Caco-2 (cell line): ENCODE measurements at regions not wholly inside any gene's neighbourhood (a gene's known extent, or its start where the extent isn't known, plus 50 kb on each side); places are given as distances from the start of the nearest gene placed in this dataset.

Experiments used
- BruUV-seq: library from RNA; stranded (reverse); fragments of 400-500 nt; replicated peaks from 2 replicates; lab custom pipeline; 2021; lab: Mats Ljungman, UMichigan
- CTCF ChIA-PET: fragments of 300-600 bp; sonication (Branson Sonifier 250); formaldehyde crosslinking; loops from one replicate; lab custom pipeline; 2022; ENCODE audit warnings: antibody characterized with exemption; lab: Charles Lee
- POLR2A ChIA-PET: fragments of 300-600 bp; sonication (Branson Sonifier 250); formaldehyde crosslinking; loops from one replicate; lab custom pipeline; 2022; ENCODE audit warnings: antibody characterized with exemption; lab: Charles Lee
- DNase-seq, 2 experiments: peaks; one replicate each; pipeline versions ENCODE4 v3.0.0 to v3.0.0-alpha.2; 2020 to 2022
- H3K27me3 ChIP-seq: replicated peaks from 2 replicates; pipeline ENCODE4 v1.6.0; 2011; ENCODE audit warnings: low read length; ENCODE audit not compliant: control insufficient read depth, insufficient read depth
- H3K36me3 ChIP-seq: 2 replicates; pipeline ENCODE4 v1.5.1; 2011; ENCODE audit warnings: low read length; ENCODE audit not compliant: control insufficient read depth, insufficient read depth
- H3K4me1 ChIP-seq: fragments of 250-450 bp; sonication (Bioruptor Pico); 2 replicates; pipeline ENCODE4 v1.5.1; 2020; ENCODE audit warnings: mild to moderate bottlenecking
- H3K4me3 ChIP-seq: 2 replicates; pipeline ENCODE4 v1.5.1; 2011; ENCODE audit warnings: low read depth, mild to moderate bottlenecking, control low read depth, low read length
- H3K9me3 ChIP-seq: fragments of 250-450 bp; sonication (Bioruptor Pico); 2 replicates; pipeline ENCODE4 v1.5.1; 2020; ENCODE audit warnings: mild to moderate bottlenecking, moderate library complexity
- H3K27ac Mint-ChIP-seq: one replicate; pipeline ENCODE4 v1.8.0; 2022; ENCODE audit warnings: mixed read lengths; ENCODE audit not compliant: unreplicated experiment
- H3K27me3 Mint-ChIP-seq: one replicate; pipeline ENCODE4 v1.8.0; 2022; ENCODE audit warnings: mixed read lengths; ENCODE audit not compliant: insufficient read depth, unreplicated experiment
- H3K36me3 Mint-ChIP-seq: one replicate; pipeline ENCODE4 v1.8.0; 2022; ENCODE audit warnings: mild to moderate bottlenecking, mixed read lengths; ENCODE audit not compliant: insufficient read depth, unreplicated experiment
- H3K4me1 Mint-ChIP-seq: one replicate; pipeline ENCODE4 v1.8.0; 2022; ENCODE audit warnings: low read depth, mixed read lengths; ENCODE audit not compliant: unreplicated experiment
- H3K4me3 Mint-ChIP-seq: one replicate; pipeline ENCODE4 v1.8.0; 2022; ENCODE audit warnings: mild to moderate bottlenecking, moderate library complexity, mixed read lengths; ENCODE audit not compliant: unreplicated experiment
- H3K9me3 Mint-ChIP-seq: one replicate; pipeline ENCODE4 v1.8.0; 2022; ENCODE audit warnings: mixed read lengths; ENCODE audit not compliant: unreplicated experiment
- intact Hi-C: fragments of 100-400 bp; cut with micrococcal nuclease; formaldehyde crosslinking; loops from one replicate; pipeline ENCODE4 v1.10.0; 2022; ENCODE audit not compliant: unreplicated experiment
- TF ChIP-seq, protein P1 (sequence below), 2 experiments: fragments of 200-600 bp in 1 of 2; IDR thresholded peaks; 1 replicate in 1 of 2; 2 replicates in 1 of 2; pipeline versions ENCODE4 v1.5.1 to v1.8.0; 2011 to 2022; ENCODE audit warnings: antibody characterized with exemption in 1 of 2, control low read depth in 1 of 2, inconsistent platforms in 1 of 2, low read depth in 1 of 2, low read length in 1 of 2, mild to moderate bottlenecking in 1 of 2, moderate library complexity in 1 of 2; ENCODE audit not compliant: insufficient read depth in 1 of 2, severe bottlenecking in 1 of 2, unreplicated experiment in 1 of 2

DNA sequence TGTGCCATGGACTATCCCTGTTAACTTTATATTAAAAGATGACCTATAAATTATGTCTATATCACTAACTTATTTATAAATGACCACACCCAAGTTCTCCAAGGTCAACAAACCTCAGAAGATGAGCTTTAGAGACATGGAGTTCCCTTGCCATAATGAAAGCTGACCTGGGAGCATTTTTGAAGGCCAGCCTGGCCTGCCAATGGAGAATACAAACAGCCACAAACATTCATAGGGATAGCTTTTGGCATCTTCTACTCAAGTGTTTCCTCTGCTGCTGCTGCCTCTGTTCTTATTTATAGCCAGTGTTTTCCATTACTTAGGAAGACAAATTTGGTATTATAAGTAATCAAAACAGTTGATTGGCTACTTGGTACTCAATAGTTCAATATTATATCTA lies 117.3 kb upstream of the ADAMTS19 start:
- no peaks in the 10 kb centered on the region for H3K4me1 Mint-ChIP-seq

DNA sequence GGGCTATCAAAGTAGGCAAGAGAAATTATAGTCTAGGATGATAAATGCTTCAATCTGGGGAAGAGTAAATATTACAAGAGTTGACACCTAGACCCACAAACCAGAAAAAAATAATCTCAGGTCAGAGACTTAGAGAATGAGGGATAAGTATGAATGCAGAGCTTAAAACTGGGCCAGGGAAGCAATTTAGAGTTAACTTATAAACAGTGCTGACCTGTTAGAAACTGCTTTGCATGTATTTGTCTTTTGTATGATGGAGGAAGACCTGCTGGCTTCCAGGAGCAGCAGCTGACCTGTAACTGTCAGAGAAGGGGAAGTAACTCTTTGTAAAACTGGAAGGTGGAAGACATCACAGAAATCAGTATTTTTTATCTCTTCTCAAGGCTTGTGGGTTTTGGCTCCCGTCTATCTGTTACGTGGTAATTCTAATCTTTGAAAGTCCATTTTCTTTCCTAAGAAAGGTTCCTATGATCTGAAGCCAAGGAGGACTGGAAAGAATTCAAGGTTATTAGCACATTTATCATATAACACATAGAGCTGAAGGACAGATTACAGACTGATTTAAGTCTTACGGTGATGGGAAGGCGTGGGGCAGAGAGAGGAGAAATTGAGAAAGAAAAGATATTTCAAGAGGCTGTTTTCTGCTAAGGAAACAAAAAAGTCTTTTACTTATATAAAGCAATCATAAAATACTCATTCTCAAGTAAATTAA lies 114.7 kb upstream of the ADAMTS19 start:
- H3K4me3 Mint-ChIP-seq, result no peak overlapping the region
- CTCF ChIA-PET, result no interaction called here
- H3K27ac Mint-ChIP-seq, result no peak overlapping the region

More for the DNA sequence above, 117.3 kb upstream of the ADAMTS19 start:
- H3K27me3 ChIP-seq, result no peaks in the 10 kb centered on the region
- no peak for DNase-seq
- ChIA-PET POLR2A (no interaction called here), CTCF (no interaction called here)
- Mint-ChIP-seq H3K36me3 (no peaks in the 10 kb centered on the region), H3K27me3 (peaks cover 4% of the 10 kb centered on the region), H3K4me3 (no peak overlapping the region), H3K27ac (no peak overlapping the region), H3K9me3 (no peaks in the 10 kb centered on the region)
- intact Hi-C loops, result no loop called here
- H3K36me3 ChIP-seq, result no peaks in the 10 kb centered on the region
- no TSS peak for BruUV-seq
- H3K9me3 ChIP-seq, result no peaks in the 10 kb centered on the region
- no peak overlapping the region for H3K4me3 ChIP-seq
- TF ChIP-seq, protein P1, sequence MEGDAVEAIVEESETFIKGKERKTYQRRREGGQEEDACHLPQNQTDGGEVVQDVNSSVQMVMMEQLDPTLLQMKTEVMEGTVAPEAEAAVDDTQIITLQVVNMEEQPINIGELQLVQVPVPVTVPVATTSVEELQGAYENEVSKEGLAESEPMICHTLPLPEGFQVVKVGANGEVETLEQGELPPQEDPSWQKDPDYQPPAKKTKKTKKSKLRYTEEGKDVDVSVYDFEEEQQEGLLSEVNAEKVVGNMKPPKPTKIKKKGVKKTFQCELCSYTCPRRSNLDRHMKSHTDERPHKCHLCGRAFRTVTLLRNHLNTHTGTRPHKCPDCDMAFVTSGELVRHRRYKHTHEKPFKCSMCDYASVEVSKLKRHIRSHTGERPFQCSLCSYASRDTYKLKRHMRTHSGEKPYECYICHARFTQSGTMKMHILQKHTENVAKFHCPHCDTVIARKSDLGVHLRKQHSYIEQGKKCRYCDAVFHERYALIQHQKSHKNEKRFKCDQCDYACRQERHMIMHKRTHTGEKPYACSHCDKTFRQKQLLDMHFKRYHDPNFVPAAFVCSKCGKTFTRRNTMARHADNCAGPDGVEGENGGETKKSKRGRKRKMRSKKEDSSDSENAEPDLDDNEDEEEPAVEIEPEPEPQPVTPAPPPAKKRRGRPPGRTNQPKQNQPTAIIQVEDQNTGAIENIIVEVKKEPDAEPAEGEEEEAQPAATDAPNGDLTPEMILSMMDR (IDR thresholded peaks at IDR 0.05; ENCODE audit: insufficient read depth in 1 of 2, low read depth in 1 of 2, low read length in 1 of 2, severe bottlenecking in 1 of 2, unreplicated experiment in 1 of 2), result no peak
- H3K4me1 ChIP-seq, result no peaks in the 10 kb centered on the region

DNA sequence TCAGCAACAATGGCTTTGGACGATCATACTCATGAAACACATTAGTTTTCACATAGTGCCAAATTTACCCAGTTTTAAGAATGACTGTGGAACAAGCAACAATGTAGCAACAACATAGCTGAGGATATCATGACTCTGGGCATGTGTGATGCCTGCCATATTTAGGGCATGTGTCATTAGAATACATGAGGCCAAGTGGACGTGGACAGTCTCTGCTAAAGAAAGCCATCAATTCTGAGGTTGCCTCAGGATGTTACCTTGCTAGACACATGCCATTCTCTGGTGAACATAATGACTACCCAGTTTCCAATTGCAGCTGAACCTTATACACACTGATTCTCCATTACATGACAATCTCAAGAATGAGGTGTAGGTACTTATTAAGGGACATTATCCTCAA lies 103.3 kb upstream of the ADAMTS19 start:
- intact Hi-C loops, result no loop called here
- Histone ChIP-seq H3K4me1 (no peaks in the 10 kb centered on the region), H3K4me3 (no peak overlapping the region), H3K27me3 (no peaks in the 10 kb centered on the region), H3K36me3 (no peaks in the 10 kb centered on the region), H3K9me3 (no peaks in the 10 kb centered on the region)
- no peak overlapping the region for H3K4me3 Mint-ChIP-seq
- no peaks in the 10 kb centered on the region for H3K27me3 Mint-ChIP-seq
- ChIA-PET POLR2A (no interaction called here), CTCF (no interaction called here)
- no peaks in the 10 kb centered on the region for H3K9me3 Mint-ChIP-seq
- H3K36me3 Mint-ChIP-seq, result no peaks in the 10 kb centered on the region
- no peak for DNase-seq
- no TSS peak for BruUV-seq
- TF ChIP-seq, protein P1 (IDR thresholded peaks at IDR 0.05; ENCODE audit: insufficient read depth in 1 of 2, low read depth in 1 of 2, low read length in 1 of 2, severe bottlenecking in 1 of 2, unreplicated experiment in 1 of 2), result no peak
- H3K27ac Mint-ChIP-seq, result no peak overlapping the region
- H3K4me1 Mint-ChIP-seq, result no peaks in the 10 kb centered on the region

More for the DNA sequence above, 114.7 kb upstream of the ADAMTS19 start:
- Mint-ChIP-seq H3K27me3 (peaks cover 4% of the 10 kb centered on the region), H3K9me3 (peaks cover 6% of the 10 kb centered on the region), H3K4me1 (no peaks in the 10 kb centered on the region), H3K36me3 (no peaks in the 10 kb centered on the region)
- Histone ChIP-seq H3K9me3 (no peaks in the 10 kb centered on the region), H3K36me3 (no peaks in the 10 kb centered on the region), H3K4me1 (no peaks in the 10 kb centered on the region), H3K4me3 (no peak overlapping the region), H3K27me3 (no peaks in the 10 kb centered on the region)
- BruUV-seq, result no TSS peak
- intact Hi-C loops, result no loop called here
- DNase-seq, result no peak
- POLR2A ChIA-PET, result no interaction called here
- TF ChIP-seq, protein P1 (IDR thresholded peaks at IDR 0.05; ENCODE audit: insufficient read depth in 1 of 2, low read depth in 1 of 2, low read length in 1 of 2, severe bottlenecking in 1 of 2, unreplicated experiment in 1 of 2), result no peak
